H9 (cell line): ENCODE measurements at regions not wholly inside any gene's neighbourhood (a gene's known extent, or its start where the extent isn't known, plus 50 kb on each side); places are given as distances from the start of the nearest gene placed in this dataset.

Experiments
- DNase-seq: peaks from one replicate; pipeline ENCODE4 v3.0.0-alpha.2; 2017
- H2AFZ ChIP-seq: one replicate; pipeline ENCODE4 v1.6.1; 2013; ENCODE audit warnings: mild to moderate bottlenecking, low read length, control low read depth, moderate library complexity
- H2AK5ac ChIP-seq: 2 replicates; pipeline ENCODE4 v1.6.1; 2013; ENCODE audit warnings: low read length, control low read depth, mixed read lengths; ENCODE audit not compliant: insufficient read length
- H2BK120ac ChIP-seq: one replicate; pipeline ENCODE4 v1.6.1; 2013; ENCODE audit warnings: low read depth, mild to moderate bottlenecking, low read length, control low read depth, inconsistent platforms; ENCODE audit not compliant: poor library complexity, severe bottlenecking
- H2BK12ac ChIP-seq: 2 replicates; pipeline ENCODE4 v1.6.1; 2013; ENCODE audit warnings: low read length, control low read depth, mixed read lengths, low read depth; ENCODE audit not compliant: insufficient read length
- H2BK15ac ChIP-seq: 2 replicates; pipeline ENCODE4 v1.6.1; 2013; ENCODE audit warnings: low read depth, low read length, control low read depth
- H2BK20ac ChIP-seq: one replicate; pipeline ENCODE4 v1.6.1; 2013; ENCODE audit warnings: low read depth, mild to moderate bottlenecking, low read length, control low read depth, inconsistent platforms; ENCODE audit not compliant: poor library complexity, severe bottlenecking
- H2BK5ac ChIP-seq: 2 replicates; pipeline ENCODE4 v1.6.1; 2013; ENCODE audit warnings: low read length, control low read depth, mixed read lengths; ENCODE audit not compliant: insufficient read length
- H3K14ac ChIP-seq: 2 replicates; pipeline ENCODE4 v1.6.1; 2013; ENCODE audit warnings: low read length, control low read depth; ENCODE audit not compliant: insufficient read depth
- H3K18ac ChIP-seq: 2 replicates; pipeline ENCODE4 v1.6.1; 2013; ENCODE audit warnings: low read depth, mild to moderate bottlenecking, mixed read lengths, low read length, control low read depth; ENCODE audit not compliant: insufficient read length
- H3K23ac ChIP-seq: 2 replicates; pipeline ENCODE4 v1.6.1; 2013; ENCODE audit warnings: low read length, control low read depth, mixed read lengths, low read depth; ENCODE audit not compliant: insufficient read length
- H3K23me2 ChIP-seq: 2 replicates; pipeline ENCODE4 v1.6.1; 2013; ENCODE audit warnings: low read depth, mild to moderate bottlenecking, mixed read lengths, low read length, control low read depth; ENCODE audit not compliant: insufficient read length, poor library complexity, severe bottlenecking
- H3K27ac ChIP-seq: 2 replicates; pipeline ENCODE4 v1.5.1; 2013; ENCODE audit warnings: low read length, control low read depth, mixed read lengths, low read depth; ENCODE audit not compliant: insufficient read length
- H3K27me3 ChIP-seq: 2 replicates; pipeline ENCODE4 v1.6.1; 2013; ENCODE audit warnings: low read length, control low read depth, inconsistent platforms; ENCODE audit not compliant: insufficient read depth
- H3K4ac ChIP-seq: 2 replicates; pipeline ENCODE4 v1.6.1; 2013; ENCODE audit warnings: low read depth, mild to moderate bottlenecking, control low read depth, inconsistent platforms, low read length, moderate library complexity
- H3K4me1 ChIP-seq: 2 replicates; pipeline ENCODE4 v1.6.1; 2013; ENCODE audit warnings: low read length, control low read depth, inconsistent platforms; ENCODE audit not compliant: insufficient read depth
- H3K4me2 ChIP-seq: 2 replicates; pipeline ENCODE4 v1.6.1; 2013; ENCODE audit warnings: low read length, control low read depth, mixed read lengths; ENCODE audit not compliant: insufficient read length, insufficient read depth
- H3K56ac ChIP-seq: 2 replicates; pipeline ENCODE4 v1.6.1; 2013; ENCODE audit warnings: low read depth, mild to moderate bottlenecking, mixed read lengths, low read length, control low read depth; ENCODE audit not compliant: insufficient read length
- H3K79me1 ChIP-seq: 2 replicates; pipeline ENCODE4 v1.6.1; 2013; ENCODE audit warnings: low read depth, mild to moderate bottlenecking, moderate library complexity, low read length, control low read depth, inconsistent platforms; ENCODE audit not compliant: insufficient read depth, poor library complexity, severe bottlenecking
- H3K79me2 ChIP-seq: 2 replicates; pipeline ENCODE4 v1.6.1; 2013; ENCODE audit warnings: low read length, control low read depth, inconsistent platforms; ENCODE audit not compliant: insufficient read depth
- H3K9ac ChIP-seq: 2 replicates; pipeline ENCODE4 v1.6.1; 2013; ENCODE audit warnings: low read length, control low read depth, mixed read lengths; ENCODE audit not compliant: insufficient read length; ENCODE audit errors: extremely low read depth
- H3K9me3 ChIP-seq: one replicate; pipeline ENCODE4 v1.6.1; 2013; ENCODE audit warnings: low read depth, low read length, inconsistent platforms; ENCODE audit not compliant: control insufficient read depth
- H3T11ph ChIP-seq: one replicate; pipeline ENCODE4 v1.6.1; 2013; ENCODE audit warnings: mild to moderate bottlenecking, low read length, control low read depth, inconsistent platforms
- H4K20me1 ChIP-seq: one replicate; pipeline ENCODE4 v1.6.1; 2013; ENCODE audit not compliant: control insufficient read depth, insufficient read length, insufficient read depth
- H4K5ac ChIP-seq: 2 replicates; pipeline ENCODE4 v1.6.1; 2013; ENCODE audit warnings: low read depth, mild to moderate bottlenecking, mixed read lengths, low read length, control low read depth; ENCODE audit not compliant: insufficient read length
- H4K8ac ChIP-seq: replicated peaks from 2 replicates; pipeline ENCODE4 v1.6.1; 2013; ENCODE audit warnings: low read length, control low read depth, mixed read lengths, low read depth; ENCODE audit not compliant: insufficient read length
- H4K91ac ChIP-seq: 2 replicates; pipeline ENCODE4 v1.6.1; 2013; ENCODE audit warnings: low read depth, mild to moderate bottlenecking, moderate library complexity, mixed read lengths, low read length, control low read depth; ENCODE audit not compliant: insufficient read length
- H3K27ac Mint-ChIP-seq, 3 experiments: 2 replicates in 2 of 3; 3 replicates in 1 of 3; pipeline ENCODE4 v1.8.0; 2020 to 2021; ENCODE audit warnings: mixed read lengths in 3 of 3, mild to moderate bottlenecking in 1 of 3, moderate library complexity in 1 of 3
- H3K27me3 Mint-ChIP-seq: 2 replicates; pipeline ENCODE4 v1.8.0; 2021; ENCODE audit warnings: low read depth, mild to moderate bottlenecking, moderate library complexity, mixed read lengths
- H3K36me3 Mint-ChIP-seq, 3 experiments: 2 replicates in 2 of 3; 3 replicates in 1 of 3; pipeline ENCODE4 v1.8.0; 2020 to 2021; ENCODE audit warnings: low read depth in 3 of 3, mixed read lengths in 3 of 3; ENCODE audit not compliant: insufficient read depth in 1 of 3
- H3K4me1 Mint-ChIP-seq, 2 experiments: 2 replicates each; pipeline ENCODE4 v1.8.0; 2020; ENCODE audit warnings: mixed read lengths in 2 of 2
- H3K4me3 Mint-ChIP-seq, 2 experiments: 2 replicates in 1 of 2; 3 replicates in 1 of 2; pipeline ENCODE4 v1.8.0; 2020 to 2021; ENCODE audit warnings: mild to moderate bottlenecking in 2 of 2, mixed read lengths in 2 of 2, moderate library complexity in 1 of 2
- H3K9me3 Mint-ChIP-seq, 2 experiments: 2 replicates in 1 of 2; 3 replicates in 1 of 2; pipeline ENCODE4 v1.8.0; 2020; ENCODE audit warnings: mild to moderate bottlenecking in 2 of 2, mixed read lengths in 2 of 2, moderate library complexity in 1 of 2
- WGBS: extraction: QIAGEN DNeasy Blood & Tissue Kit; methylation state at CpG from one replicate; pipeline ENCODE4 v1.1.7; 2013; ENCODE audit warnings: missing lambda C conversion rate, low lambda C conversion rate, mixed read lengths; ENCODE audit not compliant: insufficient read length; ENCODE audit errors: extremely low coverage; 5-methylcytosine and 5-hydroxymethylcytosine counted together
- TF ChIP-seq, protein P1 (sequence below): fragments of 200-600 bp; sonication (generic); conservative IDR thresholded peaks from 3 replicates; pipeline ENCODE4 v1.8.0; 2021; ENCODE audit warnings: antibody characterized with exemption, mild to moderate bottlenecking

DNA sequence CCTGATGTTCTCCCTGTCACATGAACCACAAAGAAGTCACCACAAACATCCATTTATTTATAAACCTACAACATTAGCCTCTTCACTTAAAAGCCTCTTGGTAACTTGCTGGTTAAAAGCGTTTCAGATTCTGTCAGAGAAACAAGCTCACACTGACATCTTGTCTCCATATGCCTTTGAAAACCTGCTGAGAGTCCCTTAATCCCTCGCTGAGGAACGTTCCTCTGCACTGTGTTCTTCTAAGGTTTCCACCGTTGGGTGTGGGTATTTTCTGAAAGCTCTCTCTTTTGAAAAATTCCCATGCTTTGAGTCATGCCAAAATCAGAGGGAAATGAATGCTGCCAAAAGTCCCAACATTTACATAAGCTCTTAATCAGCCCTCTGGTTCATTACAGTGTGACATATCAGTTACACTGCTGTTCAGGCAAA, 149.8 kb downstream of the CCDC34 start:
- no peak overlapping the region for H3K56ac ChIP-seq
- Mint-ChIP-seq H3K4me1 (peaks cover 34 to 43% of the 10 kb centered on the region in 2 experiments), H3K9me3 (no peaks in the 10 kb centered on the region), H3K27me3 (no peaks in the 10 kb centered on the region), H3K36me3 (peaks cover 0 to 31% (median 26%) of the 10 kb centered on the region in 3 experiments; a peak in 5 of 7 replicates), H3K4me3 (no peak overlapping the region), H3K27ac (peak overlapping the region in 2 of 3 experiments; percentile 31 to 73; a peak in 3 of 7 replicates)
- no peak overlapping the region for H2AFZ ChIP-seq
- H3K9ac ChIP-seq = no peak overlapping the region
- no peaks in the 10 kb centered on the region for H3K27me3 ChIP-seq
- no peak overlapping the region for H2AK5ac ChIP-seq
- H3T11ph ChIP-seq = no peak overlapping the region
- no peaks in the 10 kb centered on the region for H3K9me3 ChIP-seq
- no peak overlapping the region for H4K91ac ChIP-seq
- H2BK15ac ChIP-seq = no peak overlapping the region
- no peak overlapping the region for H3K27ac ChIP-seq
- H3K4me2 ChIP-seq = no peak overlapping the region
- no peak overlapping the region for H3K14ac ChIP-seq
- no peaks in the 10 kb centered on the region for H3K79me1 ChIP-seq
- no peak overlapping the region for H4K8ac ChIP-seq
- H2BK12ac ChIP-seq = no peak overlapping the region
- peaks cover 3% of the 10 kb centered on the region; the same call in 1 of the 2 replicates for H3K4me1 ChIP-seq
- no peaks in the 10 kb centered on the region for H3K23me2 ChIP-seq
- H2BK5ac ChIP-seq = no peak overlapping the region
- TF ChIP-seq, protein P1, sequence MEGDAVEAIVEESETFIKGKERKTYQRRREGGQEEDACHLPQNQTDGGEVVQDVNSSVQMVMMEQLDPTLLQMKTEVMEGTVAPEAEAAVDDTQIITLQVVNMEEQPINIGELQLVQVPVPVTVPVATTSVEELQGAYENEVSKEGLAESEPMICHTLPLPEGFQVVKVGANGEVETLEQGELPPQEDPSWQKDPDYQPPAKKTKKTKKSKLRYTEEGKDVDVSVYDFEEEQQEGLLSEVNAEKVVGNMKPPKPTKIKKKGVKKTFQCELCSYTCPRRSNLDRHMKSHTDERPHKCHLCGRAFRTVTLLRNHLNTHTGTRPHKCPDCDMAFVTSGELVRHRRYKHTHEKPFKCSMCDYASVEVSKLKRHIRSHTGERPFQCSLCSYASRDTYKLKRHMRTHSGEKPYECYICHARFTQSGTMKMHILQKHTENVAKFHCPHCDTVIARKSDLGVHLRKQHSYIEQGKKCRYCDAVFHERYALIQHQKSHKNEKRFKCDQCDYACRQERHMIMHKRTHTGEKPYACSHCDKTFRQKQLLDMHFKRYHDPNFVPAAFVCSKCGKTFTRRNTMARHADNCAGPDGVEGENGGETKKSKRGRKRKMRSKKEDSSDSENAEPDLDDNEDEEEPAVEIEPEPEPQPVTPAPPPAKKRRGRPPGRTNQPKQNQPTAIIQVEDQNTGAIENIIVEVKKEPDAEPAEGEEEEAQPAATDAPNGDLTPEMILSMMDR = no peak
- H3K23ac ChIP-seq = no peak overlapping the region
- whole genome bisulfite sequencing = no CpG with 5 or more reads among the region's 4 CpGs
- H3K79me2 ChIP-seq = no peaks in the 10 kb centered on the region
- H3K4ac ChIP-seq = no peak overlapping the region
- H4K20me1 ChIP-seq = no peaks in the 10 kb centered on the region
- H3K18ac ChIP-seq = no peak overlapping the region
- DNase-seq = no peak
- no peak overlapping the region for H2BK120ac ChIP-seq
- no peak overlapping the region for H2BK20ac ChIP-seq
- H4K5ac ChIP-seq = no peak overlapping the region
